Fibroblast of mammary gland (primary cell): ENCODE measurements at regions not wholly inside any gene's neighbourhood (a gene's known extent, or its start where the extent isn't known, plus 50 kb on each side); places are given as distances from the start of the nearest gene placed in this dataset.

Experiments
- DNase-seq: peaks from one replicate; pipeline ENCODE4 v3.0.0-alpha.2; 2010; ENCODE audit warnings: low read depth
- H3K4me3 ChIP-seq: 2 replicates; pipeline ENCODE4 v1.5.1; 2011; ENCODE audit warnings: low read depth, mild to moderate bottlenecking, low read length, moderate library complexity; ENCODE audit not compliant: control insufficient read depth
- CTCF ChIP-seq: conservative IDR thresholded peaks from 2 replicates; pipeline ENCODE4 v1.5.1; 2011; ENCODE audit warnings: low read depth, low read length, inconsistent platforms; ENCODE audit not compliant: control insufficient read depth, insufficient read depth

DNA sequence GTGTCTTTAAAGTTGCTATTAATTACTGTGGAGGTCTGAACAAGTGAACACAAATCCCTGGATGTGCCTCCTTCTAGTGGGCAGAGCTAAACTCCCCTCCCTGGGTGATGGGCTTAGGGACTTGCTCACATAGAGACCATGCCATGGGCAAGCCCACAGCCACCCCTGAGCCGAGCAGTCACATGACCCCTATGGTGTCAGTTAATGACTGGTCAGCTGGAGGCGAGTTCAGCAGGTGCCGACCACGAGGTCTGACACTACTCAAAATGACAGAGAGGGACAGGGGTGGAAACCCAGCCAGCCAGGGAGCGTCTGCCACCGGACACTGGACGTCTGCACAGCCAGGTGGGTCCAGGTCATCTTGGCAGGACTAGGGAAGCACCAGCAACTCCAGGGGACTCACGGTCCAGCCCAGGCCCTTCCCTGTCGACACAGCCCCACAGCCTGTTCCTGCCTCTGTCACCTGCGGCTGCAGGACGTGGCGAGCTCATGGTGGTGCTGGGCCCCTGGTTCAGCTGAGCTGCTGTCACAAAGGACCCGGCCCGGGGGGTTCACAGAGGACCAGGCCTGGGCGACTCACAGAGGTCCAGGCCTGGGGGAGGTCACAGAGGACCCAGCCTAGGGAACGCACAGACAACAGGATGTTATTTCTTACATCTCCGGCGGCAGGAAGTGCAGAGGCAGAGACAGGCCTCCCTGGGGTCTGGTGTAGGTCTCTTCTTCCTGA is 135.0 kb downstream of the BRD1 start:
- TF ChIP-seq CTCF, result no peak
- no peak overlapping the region for H3K4me3 ChIP-seq
- DNase-seq, result no peak

DNA sequence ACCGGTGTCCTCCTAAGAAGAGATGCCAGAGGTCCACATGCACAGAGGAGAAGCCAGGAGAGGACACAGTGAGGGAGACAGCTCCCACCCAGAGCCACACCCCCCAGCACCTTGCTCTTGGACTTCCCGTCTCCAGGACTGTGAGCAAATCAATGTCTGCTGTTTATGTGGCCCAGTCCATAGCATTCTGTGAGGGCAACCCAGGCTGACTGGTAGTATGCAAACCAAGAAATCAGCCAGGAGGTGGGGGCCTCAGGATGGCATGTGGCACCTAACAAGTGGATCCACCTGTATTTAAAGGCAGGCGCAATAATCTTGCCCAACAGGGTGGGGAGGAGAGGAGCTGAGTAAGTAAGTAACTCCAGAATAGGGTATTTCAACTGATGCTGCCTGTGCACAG is 136.4 kb downstream of the BRD1 start:
- no peak for DNase-seq
- TF ChIP-seq CTCF, result no peak

DNA sequence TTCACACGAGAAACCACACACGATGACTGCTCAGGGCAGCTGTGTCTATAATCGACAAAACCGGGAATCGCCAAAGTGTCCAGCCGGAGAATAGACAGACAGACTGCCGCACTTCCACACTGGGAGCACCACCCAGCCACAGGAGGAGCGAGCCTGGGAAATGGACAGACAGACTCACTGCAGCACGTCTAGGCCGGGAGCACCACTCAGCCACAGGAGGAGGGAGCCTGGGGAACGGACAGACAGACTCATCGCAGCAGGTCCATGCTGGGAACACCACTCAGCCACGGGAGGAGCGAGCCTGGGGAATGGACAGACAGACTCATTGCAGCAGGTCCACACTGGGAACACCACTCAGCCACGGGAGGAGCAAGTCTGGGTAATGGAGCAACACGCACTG is 137.2 kb downstream of the BRD1 start:
- H3K4me3 ChIP-seq, result no peak overlapping the region
- no peak for TF ChIP-seq CTCF
- DNase-seq, result no peak

More for the DNA sequence above, 136.4 kb downstream of the BRD1 start:
- H3K4me3 ChIP-seq, result no peak overlapping the region

- TF ChIP-seq CTCF, result no peak
- DNase-seq, result no peak
- H3K4me3 ChIP-seq, result no peak overlapping the region
Observed at GRCh38 chr22:49689858-49690257, 137.8 kb downstream of the BRD1 start.

GRCh38 chr22:49689255-49689770 is 138.4 kb downstream of the BRD1 start:
- H3K4me3 ChIP-seq, result no peak overlapping the region
- no peak for DNase-seq
- TF ChIP-seq CTCF, result no peak

- H3K4me3 ChIP-seq, result no peak overlapping the region
- no peak for TF ChIP-seq CTCF
- no peak for DNase-seq
Observed at GRCh38 chr22:49688516-49689254, 139.0 kb downstream of the BRD1 start.
